ENCODE measurements at regions not wholly inside any gene's neighbourhood (a gene's known extent, or its start where the extent isn't known, plus 50 kb on each side); places are given as distances from the start of the nearest gene placed in this dataset.

GRCh38 chr9:1125741-1126140 is 75.6 kb downstream of the DMRT2 start:
- Histone ChIP-seq H4K20me1 (ENCODE audit: insufficient read depth, low read length) (no peaks in the 10 kb centered on the region), H3K27me3 (ENCODE audit: insufficient read depth, low read length) (no peaks in the 10 kb centered on the region), H3K9ac (ENCODE audit: low read length) (no peak overlapping the region), H3K79me2 (ENCODE audit: insufficient read depth, low read length) (no peaks in the 10 kb centered on the region), H3K9me2 (ENCODE audit: low read depth, low read length) (no peaks in the 10 kb centered on the region; the same call in 1 of the 2 replicates), H3K4me3 (ENCODE audit: low read depth, low read length, poor library complexity, severe bottlenecking) (no peak overlapping the region), H3K9me3 (ENCODE audit: low read length) (no peaks in the 10 kb centered on the region), H3K27ac (ENCODE audit: low read depth, low read length, poor library complexity, severe bottlenecking) (no peak overlapping the region), H3K36me3 (ENCODE audit: insufficient read depth, low read length) (no peaks in the 10 kb centered on the region), H2AFZ (ENCODE audit: low read length) (no peak overlapping the region), H3K4me1 (ENCODE audit: insufficient read depth, low read length, severe bottlenecking) (no peaks in the 10 kb centered on the region), H3K4me2 (ENCODE audit: low read length) (no peak overlapping the region), H3F3A (ENCODE audit: insufficient read depth, low read length) (no peaks in the 10 kb centered on the region)
- TF ChIP-seq EZH2 (IDR thresholded peaks at IDR 0.05; ENCODE audit: borderline replicate concordance, low read length) (no peak), CTCF (IDR thresholded peaks at IDR 0.05; ENCODE audit: low read length) (no peak)

GRCh38 chr9:1128046-1128445 is 77.9 kb downstream of the DMRT2 start:
- H3F3A ChIP-seq (ENCODE audit: insufficient read depth, low read length) = no peaks in the 10 kb centered on the region
- H3K4me2 ChIP-seq (ENCODE audit: low read length) = no peak overlapping the region
- TF ChIP-seq CTCF (IDR thresholded peaks at IDR 0.05; ENCODE audit: low read length) = no peak
- no peak overlapping the region for H2AFZ ChIP-seq (ENCODE audit: low read length)
- H3K9ac ChIP-seq (ENCODE audit: low read length) = no peak overlapping the region
- no peaks in the 10 kb centered on the region for H3K36me3 ChIP-seq (ENCODE audit: insufficient read depth, low read length)
- H3K79me2 ChIP-seq (ENCODE audit: insufficient read depth, low read length) = no peaks in the 10 kb centered on the region
- H3K9me3 ChIP-seq (ENCODE audit: low read length) = no peaks in the 10 kb centered on the region
- H3K4me3 ChIP-seq (ENCODE audit: low read depth, low read length, poor library complexity, severe bottlenecking) = no peak overlapping the region
- no peaks in the 10 kb centered on the region; the same call in 1 of the 2 replicates for H3K9me2 ChIP-seq (ENCODE audit: low read depth, low read length)
- H3K27me3 ChIP-seq (ENCODE audit: insufficient read depth, low read length) = no peaks in the 10 kb centered on the region
- H3K4me1 ChIP-seq (ENCODE audit: insufficient read depth, low read length, severe bottlenecking) = no peaks in the 10 kb centered on the region
- no peak overlapping the region for H3K27ac ChIP-seq (ENCODE audit: low read depth, low read length, poor library complexity, severe bottlenecking)
- H4K20me1 ChIP-seq (ENCODE audit: insufficient read depth, low read length) = no peaks in the 10 kb centered on the region

- Histone ChIP-seq H3K36me3 (ENCODE audit: insufficient read depth, low read length) (no peaks in the 10 kb centered on the region), H3K27me3 (ENCODE audit: insufficient read depth, low read length) (no peaks in the 10 kb centered on the region), H3F3A (ENCODE audit: insufficient read depth, low read length) (no peaks in the 10 kb centered on the region), H4K20me1 (ENCODE audit: insufficient read depth, low read length) (no peaks in the 10 kb centered on the region), H3K4me2 (ENCODE audit: low read length) (no peak overlapping the region), H3K4me3 (ENCODE audit: low read depth, low read length, poor library complexity, severe bottlenecking) (no peak overlapping the region), H3K9ac (ENCODE audit: low read length) (no peak overlapping the region), H3K27ac (ENCODE audit: low read depth, low read length, poor library complexity, severe bottlenecking) (no peak overlapping the region), H3K4me1 (ENCODE audit: insufficient read depth, low read length, severe bottlenecking) (no peaks in the 10 kb centered on the region), H3K79me2 (ENCODE audit: insufficient read depth, low read length) (no peaks in the 10 kb centered on the region), H3K9me2 (ENCODE audit: low read depth, low read length) (no peaks in the 10 kb centered on the region; the same call in 1 of the 2 replicates), H3K9me3 (ENCODE audit: low read length) (no peaks in the 10 kb centered on the region), H2AFZ (ENCODE audit: low read length) (no peak overlapping the region)
- TF ChIP-seq EZH2 (IDR thresholded peaks at IDR 0.05; ENCODE audit: borderline replicate concordance, low read length) (no peak), CTCF (IDR thresholded peaks at IDR 0.05; ENCODE audit: low read length) (no peak)
These were observed 79.2 kb downstream of the DMRT2 start for GRCh38 chr9:1129382-1129781.

Data from OCI-LY1 (cell line).